ENCODE measurements at regions not wholly inside any gene's neighbourhood (a gene's known extent, or its start where the extent isn't known, plus 50 kb on each side); places are given as distances from the start of the nearest gene placed in this dataset.

- Histone ChIP-seq H3K27ac (ENCODE audit: insufficient read depth, low read length) (no peak overlapping the region), H3K79me2 (ENCODE audit: control insufficient read depth, insufficient read depth, low read length) (no peaks in the 10 kb centered on the region), H3K9ac (ENCODE audit: insufficient read depth, low read length) (no peak overlapping the region), H3K4me3 (replicated peaks in 1 of 4; ENCODE audit: control extremely low read depth in 1 of 4, insufficient read depth in 1 of 4, low read depth in 3 of 4, low read length in 4 of 4) (no peak overlapping the region), H2AFZ (ENCODE audit: low read length) (no peak overlapping the region), H3K4me1 (ENCODE audit: control insufficient read depth, extremely low read depth, insufficient read depth, low read length) (no peaks in the 10 kb centered on the region), H4K20me1 (ENCODE audit: control insufficient read depth, extremely low read depth, insufficient read depth, low read length) (no peaks in the 10 kb centered on the region), H3K9me3 (ENCODE audit: control insufficient read depth, insufficient read depth, low read depth, low read length) (no peaks in the 10 kb centered on the region), H3K4me2 (ENCODE audit: extremely low read depth, insufficient read depth, low read length) (no peak overlapping the region), H3K36me3 (ENCODE audit: control insufficient read depth, insufficient read depth, low read length) (no peaks in the 10 kb centered on the region), H3K27me3 (ENCODE audit: control insufficient read depth, insufficient read depth, low read length) (no peaks in the 10 kb centered on the region)
- no peak for DNase-seq (ENCODE audit: low read depth in 2 of 2)
- no peak for TF ChIP-seq CTCF (conservative IDR thresholded peaks at IDR 0.05 in 1 of 2, IDR thresholded peaks at IDR 0.05 in 1 of 2; ENCODE audit: low read depth in 1 of 2, low read length in 2 of 2)
- TF ChIP-seq EZH2 (IDR thresholded peaks at IDR 0.05; ENCODE audit: low read length, missing control alignments), result no peak
Measured at GRCh38 chr18:43760010-43760409, 482.7 kb upstream of the SYT4 start.

DNA sequence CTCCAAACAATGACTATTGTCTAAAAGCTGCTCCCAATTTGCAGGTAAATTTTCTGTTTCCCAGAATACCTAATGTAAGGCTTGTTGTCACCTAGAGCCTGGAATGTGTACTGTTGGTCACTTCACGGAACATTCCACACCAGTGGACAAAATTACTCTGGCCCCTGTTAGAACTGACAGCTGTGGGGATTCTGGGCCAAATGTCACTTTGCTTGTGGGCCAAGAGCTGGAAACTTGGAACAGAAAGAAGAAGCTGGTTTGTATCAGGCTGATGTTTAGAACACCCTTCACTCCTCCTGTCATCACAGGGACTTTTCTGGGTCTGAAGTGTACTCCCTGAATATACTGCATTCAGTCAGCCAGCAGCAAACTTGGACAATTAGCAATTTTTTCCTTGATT is 495.6 kb upstream of the SYT4 start:
- no peak overlapping the region for H3K4me3 ChIP-seq (replicated peaks in 1 of 4; ENCODE audit: control extremely low read depth in 1 of 4, insufficient read depth in 1 of 4, low read depth in 3 of 4, low read length in 4 of 4)
- no peak for DNase-seq (ENCODE audit: low read depth in 2 of 2)
- TF ChIP-seq EZH2 (IDR thresholded peaks at IDR 0.05; ENCODE audit: low read length, missing control alignments), result no peak
- TF ChIP-seq CTCF (conservative IDR thresholded peaks at IDR 0.05 in 1 of 2, IDR thresholded peaks at IDR 0.05 in 1 of 2; ENCODE audit: low read depth in 1 of 2, low read length in 2 of 2), result no peak

GRCh38 chr18:43774497-43774896 is 497.2 kb upstream of the SYT4 start:
- no peaks in the 10 kb centered on the region for H3K36me3 ChIP-seq (ENCODE audit: control insufficient read depth, insufficient read depth, low read length)
- no peaks in the 10 kb centered on the region for H3K79me2 ChIP-seq (ENCODE audit: control insufficient read depth, insufficient read depth, low read length)
- H3K27ac ChIP-seq (ENCODE audit: insufficient read depth, low read length), result no peak overlapping the region
- no peak overlapping the region for H3K4me2 ChIP-seq (ENCODE audit: extremely low read depth, insufficient read depth, low read length)
- no peaks in the 10 kb centered on the region for H3K4me1 ChIP-seq (ENCODE audit: control insufficient read depth, extremely low read depth, insufficient read depth, low read length)
- H3K9ac ChIP-seq (ENCODE audit: insufficient read depth, low read length), result no peak overlapping the region
- H3K27me3 ChIP-seq (ENCODE audit: control insufficient read depth, insufficient read depth, low read length), result no peaks in the 10 kb centered on the region
- no peaks in the 10 kb centered on the region for H4K20me1 ChIP-seq (ENCODE audit: control insufficient read depth, extremely low read depth, insufficient read depth, low read length)
- H3K4me3 ChIP-seq (replicated peaks in 1 of 4; ENCODE audit: control extremely low read depth in 1 of 4, insufficient read depth in 1 of 4, low read depth in 3 of 4, low read length in 4 of 4), result no peak overlapping the region
- no peak for DNase-seq (ENCODE audit: low read depth in 2 of 2)
- no peak overlapping the region for H2AFZ ChIP-seq (ENCODE audit: low read length)
- no peaks in the 10 kb centered on the region for H3K9me3 ChIP-seq (ENCODE audit: control insufficient read depth, insufficient read depth, low read depth, low read length)
- TF ChIP-seq CTCF (conservative IDR thresholded peaks at IDR 0.05 in 1 of 2, IDR thresholded peaks at IDR 0.05 in 1 of 2; ENCODE audit: low read depth in 1 of 2, low read length in 2 of 2) (no peak), EZH2 (IDR thresholded peaks at IDR 0.05; ENCODE audit: low read length, missing control alignments) (no peak)

More for the DNA sequence above, 495.6 kb upstream of the SYT4 start:
- no peak overlapping the region for H3K27ac ChIP-seq (ENCODE audit: insufficient read depth, low read length)
- H3K9me3 ChIP-seq (ENCODE audit: control insufficient read depth, insufficient read depth, low read depth, low read length), result no peaks in the 10 kb centered on the region
- no peaks in the 10 kb centered on the region for H3K79me2 ChIP-seq (ENCODE audit: control insufficient read depth, insufficient read depth, low read length)
- H3K27me3 ChIP-seq (ENCODE audit: control insufficient read depth, insufficient read depth, low read length), result no peaks in the 10 kb centered on the region
- no peak overlapping the region for H3K4me2 ChIP-seq (ENCODE audit: extremely low read depth, insufficient read depth, low read length)
- H3K9ac ChIP-seq (ENCODE audit: insufficient read depth, low read length), result no peak overlapping the region
- H4K20me1 ChIP-seq (ENCODE audit: control insufficient read depth, extremely low read depth, insufficient read depth, low read length), result no peaks in the 10 kb centered on the region
- no peak overlapping the region for H2AFZ ChIP-seq (ENCODE audit: low read length)
- no peaks in the 10 kb centered on the region for H3K36me3 ChIP-seq (ENCODE audit: control insufficient read depth, insufficient read depth, low read length)
- H3K4me1 ChIP-seq (ENCODE audit: control insufficient read depth, extremely low read depth, insufficient read depth, low read length), result no peaks in the 10 kb centered on the region
